CD4-positive, alpha-beta T cell treated with Interleukin-4 for 1 hour (primary cell): ENCODE measurements at regions not wholly inside any gene's neighbourhood (a gene's known extent, or its start where the extent isn't known, plus 50 kb on each side); places are given as distances from the start of the nearest gene placed in this dataset.

ENCODE experiments used
- DNase-seq, 2 donors: peaks; one replicate each; pipeline ENCODE4 v3.0.0-alpha.2; 2020 to 2022

GRCh38 chr1:101081496-101082488 is 56.2 kb upstream of the DPH5 start:
- DNase-seq = peak; percentile 17 to 63

- no peak for DNase-seq
Measured at GRCh38 chr1:101080859-101081258, 55.3 kb upstream of the DPH5 start.

- no peak for DNase-seq
Measured at GRCh38 chr1:101079341-101079740, 53.8 kb upstream of the DPH5 start.

GRCh38 chr1:101077849-101078248 is 52.3 kb upstream of the DPH5 start:
- DNase-seq = no peak

GRCh38 chr1:101075926-101076325 is 50.3 kb upstream of the DPH5 start:
- no peak for DNase-seq
